COR-L47 (cell line): ENCODE measurements at regions not wholly inside any gene's neighbourhood (a gene's known extent, or its start where the extent isn't known, plus 50 kb on each side); places are given as distances from the start of the nearest gene placed in this dataset.

Experiments
- DNase-seq: peaks from one replicate; lab custom pipeline; 2025; lab: John Stamatoyannopoulos, UW

- no peak for DNase-seq
Observed at GRCh38 chr1:36717431-36717830, 234.7 kb upstream of the CSF3R start.

- DNase-seq, result no peak
Observed at GRCh38 chr1:36715797-36716196, 233.1 kb upstream of the CSF3R start.

DNA sequence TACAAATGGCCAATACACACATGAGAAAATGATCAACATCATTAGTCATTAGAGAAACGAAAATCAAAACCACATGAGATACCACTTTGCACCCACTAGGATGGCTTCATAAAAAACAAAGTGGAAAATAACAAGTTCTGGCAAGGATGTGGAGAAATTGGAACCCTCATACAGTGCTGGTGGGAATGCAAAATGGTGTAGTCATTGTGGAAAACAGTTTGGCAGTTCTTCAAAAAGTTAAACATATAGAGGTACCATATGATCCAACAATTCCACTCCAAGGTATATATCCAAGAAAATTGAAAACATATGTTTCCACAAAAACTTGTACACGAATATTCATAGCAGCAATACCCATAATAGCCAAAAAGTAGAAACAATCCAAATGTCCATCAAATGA lies 231.6 kb upstream of the CSF3R start:
- DNase-seq, result no peak

GRCh38 chr1:36711480-36711879 lies 228.8 kb upstream of the CSF3R start:
- no peak for DNase-seq

- DNase-seq, result no peak
Observed at GRCh38 chr1:36710951-36711350, 228.2 kb upstream of the CSF3R start.

DNA sequence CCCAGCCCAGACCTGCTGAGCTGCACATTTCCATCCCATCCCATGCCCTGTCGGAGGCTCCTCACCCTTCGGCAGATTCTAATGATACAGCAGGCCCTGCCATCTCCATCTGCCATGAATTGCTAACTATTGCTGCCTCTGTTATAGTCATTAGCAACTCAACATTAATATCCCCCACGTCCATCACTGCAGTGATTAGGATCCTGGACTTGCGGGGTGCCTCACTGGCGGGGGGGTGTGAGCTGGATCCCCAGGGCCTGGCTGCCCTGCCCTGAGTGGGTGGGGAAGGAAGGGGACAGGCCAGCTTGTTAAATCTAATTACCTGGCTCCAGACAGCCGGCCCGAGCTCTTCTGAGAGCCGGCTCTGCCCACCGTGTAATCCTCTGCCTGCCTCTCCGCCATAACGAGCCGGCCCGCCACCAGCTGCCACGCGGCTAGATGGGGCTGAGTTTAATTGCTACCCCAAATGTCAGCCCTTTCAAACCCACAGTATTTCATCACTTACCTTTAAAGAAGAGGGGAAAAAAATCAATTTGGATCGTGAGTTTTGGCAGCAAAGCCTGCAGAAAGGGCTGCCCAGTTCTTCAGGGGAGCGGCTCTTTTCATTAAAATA lies 227.3 kb upstream of the CSF3R start:
- DNase-seq, result no peak

DNA sequence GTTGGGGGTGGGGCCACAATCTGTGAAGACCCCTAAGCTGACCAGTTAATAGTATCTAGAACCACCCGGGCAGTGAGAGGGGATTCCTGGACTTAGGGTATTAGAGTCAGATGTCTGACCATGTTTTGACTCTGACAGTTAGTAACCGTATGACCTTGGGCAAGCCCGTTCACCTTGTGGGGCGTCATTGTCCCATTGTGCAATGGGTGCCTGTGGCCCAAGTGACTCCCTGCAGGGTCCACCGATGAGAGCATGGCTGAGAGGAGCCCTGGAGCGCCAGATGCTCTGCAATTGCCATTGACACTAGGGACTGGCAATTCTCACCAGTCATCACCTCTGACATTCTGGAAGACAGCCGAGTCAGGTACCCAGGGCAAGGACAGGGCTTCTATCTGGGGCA lies 225.9 kb upstream of the CSF3R start:
- DNase-seq, result no peak

- DNase-seq, result no peak
Observed at GRCh38 chr1:36707221-36707620, 224.5 kb upstream of the CSF3R start.

DNA sequence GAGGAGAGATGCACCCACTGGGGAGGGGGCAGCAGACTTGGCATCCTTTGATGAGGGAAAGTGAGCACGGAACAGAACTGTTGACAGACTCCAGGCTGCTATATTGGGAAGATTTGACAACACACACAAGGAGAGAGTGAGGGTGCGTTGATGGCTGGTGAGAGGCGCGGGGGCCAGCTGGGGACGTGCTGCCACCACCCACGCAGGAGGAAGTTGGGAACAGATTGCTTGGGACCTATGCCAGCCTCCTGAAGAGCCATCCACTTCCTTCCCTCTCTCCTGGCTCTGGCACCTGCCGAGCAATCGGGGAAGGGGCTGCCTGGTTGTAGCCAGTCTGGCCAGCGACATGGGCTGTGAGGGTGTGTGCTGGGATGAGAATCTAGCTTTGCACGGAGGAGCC lies 223.7 kb upstream of the CSF3R start:
- DNase-seq, result no peak

DNA sequence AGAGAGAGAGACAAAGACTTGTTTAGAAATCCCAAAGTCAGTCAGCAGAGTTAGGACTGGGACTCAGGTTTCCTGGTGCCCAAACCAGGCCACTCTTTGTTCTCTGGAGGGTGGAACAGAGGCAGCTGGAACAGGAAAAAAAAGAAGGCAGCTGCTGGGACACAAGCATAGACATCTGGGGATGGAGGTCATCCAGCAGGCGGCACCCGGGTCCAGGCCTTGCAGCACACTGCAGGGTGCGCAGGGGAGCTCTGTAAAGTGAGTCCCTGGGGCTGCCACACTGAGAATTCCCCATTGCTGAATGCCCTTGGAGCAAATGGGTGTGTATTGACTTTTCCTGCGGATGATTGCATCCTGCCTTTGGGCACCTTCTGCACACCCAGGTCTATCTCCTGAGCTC lies 222.9 kb upstream of the CSF3R start:
- no peak for DNase-seq

- peak; percentile 84 for DNase-seq
Observed at GRCh38 chr1:36703526-36704208, 221.0 kb upstream of the CSF3R start.

GRCh38 chr1:36702963-36703362 lies 220.2 kb upstream of the CSF3R start:
- DNase-seq, result no peak

DNA sequence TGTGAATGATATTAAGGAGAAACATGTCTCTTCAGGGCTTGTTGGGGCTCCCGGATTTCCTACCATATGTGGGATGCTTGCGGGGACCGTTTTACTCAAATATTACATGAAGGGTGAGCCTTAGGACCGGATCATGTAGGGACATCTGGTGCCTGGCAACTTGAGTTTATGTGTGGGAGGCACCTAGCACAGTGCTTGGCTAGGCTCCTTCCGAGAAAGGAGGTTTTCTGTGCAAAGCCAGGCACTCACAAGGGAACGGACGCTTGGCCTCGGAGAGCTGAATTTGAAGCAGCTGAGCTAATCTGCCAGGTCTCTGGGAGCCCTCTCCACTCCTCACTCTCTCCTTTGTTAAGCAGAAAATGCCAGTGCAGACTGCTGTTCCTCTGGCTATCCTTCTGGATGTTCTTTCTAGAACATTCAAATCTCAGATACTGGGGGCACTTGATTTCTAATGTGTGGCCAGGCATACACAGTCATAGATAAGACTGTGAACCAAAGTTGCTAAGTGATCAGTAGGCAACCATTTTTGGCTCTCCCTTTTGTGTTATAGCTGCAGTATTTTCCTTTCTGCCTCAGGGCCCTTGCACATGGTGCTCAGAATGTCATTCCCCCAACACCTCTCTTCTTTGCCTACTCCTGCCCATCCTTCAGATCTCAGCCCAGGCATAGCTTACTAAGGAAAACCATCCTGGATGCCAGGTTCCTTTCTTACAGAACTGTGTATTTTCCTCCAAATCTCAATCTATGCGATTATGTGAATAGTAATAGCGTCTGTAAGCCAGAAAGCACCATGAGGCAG lies 216.6 kb upstream of the CSF3R start:
- no peak for DNase-seq

DNA sequence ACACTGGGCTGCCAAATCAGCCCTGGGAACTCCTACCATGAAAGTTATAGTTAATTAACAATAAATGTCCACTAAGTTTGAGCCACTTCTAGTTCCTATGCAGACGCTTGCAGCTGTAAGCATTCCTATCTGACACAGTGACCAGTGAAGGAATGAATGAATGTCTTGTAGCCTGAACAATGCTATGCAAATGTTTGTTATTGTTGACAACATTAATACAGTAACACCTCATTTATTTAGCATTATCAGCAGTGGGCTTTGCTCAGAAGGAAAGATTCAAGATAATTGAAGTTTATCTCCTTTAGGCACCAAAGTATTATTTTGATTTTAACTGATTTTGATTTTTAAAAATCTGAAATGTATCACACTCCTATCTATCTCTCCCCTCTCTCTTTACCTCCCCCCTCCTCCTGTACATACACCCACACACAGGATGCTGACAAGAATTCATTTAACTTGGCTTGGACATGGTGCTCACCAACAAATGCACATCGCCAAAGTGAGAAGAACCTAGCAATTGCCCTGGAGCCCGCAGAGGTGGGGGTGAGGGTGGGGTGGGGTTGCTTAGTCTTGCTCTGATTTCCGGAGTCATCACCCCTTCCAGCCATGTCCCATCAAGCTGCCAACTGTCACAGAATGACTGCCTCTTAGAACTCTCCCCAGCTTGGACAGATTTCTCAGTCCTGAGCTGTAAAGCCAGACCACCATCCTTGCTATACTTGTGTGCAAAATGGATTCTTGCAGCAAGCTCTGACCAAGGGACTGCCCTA lies 215.3 kb upstream of the CSF3R start:
- DNase-seq, result no peak

DNA sequence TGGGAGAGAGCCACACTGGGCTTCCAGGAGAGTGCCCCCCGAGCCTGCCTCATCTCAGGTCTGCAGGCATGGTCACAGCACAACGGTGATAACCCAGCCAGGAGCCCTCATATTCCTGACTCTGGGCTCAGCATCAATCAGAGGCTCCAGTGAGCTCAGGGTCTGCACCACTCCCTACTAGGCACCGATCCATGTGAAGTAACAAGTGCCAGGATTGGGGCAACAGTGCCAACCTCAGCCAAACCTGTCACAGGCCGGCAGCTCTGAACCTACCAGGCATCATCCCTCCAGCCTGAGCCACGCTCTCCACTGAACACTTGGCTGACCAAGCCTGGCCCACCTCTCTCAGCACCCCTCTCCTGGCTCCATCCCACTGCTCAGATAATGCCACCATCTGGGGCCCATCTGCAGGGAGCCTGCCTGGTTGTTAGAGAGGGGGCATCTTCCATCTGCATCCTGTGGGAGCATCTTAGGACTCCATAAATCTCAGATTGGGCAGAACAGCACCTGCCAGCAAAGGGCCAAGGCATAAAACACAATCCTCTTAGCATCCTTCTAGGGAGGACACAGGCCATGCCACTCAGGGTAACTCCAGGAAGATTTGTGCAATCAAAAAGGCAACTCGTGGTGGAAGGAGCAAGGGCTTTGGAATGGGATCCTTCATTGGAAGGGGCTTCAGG lies 213.7 kb upstream of the CSF3R start:
- no peak for DNase-seq

- no peak for DNase-seq
Observed at GRCh38 chr1:36693603-36694002, 210.9 kb upstream of the CSF3R start.

DNA sequence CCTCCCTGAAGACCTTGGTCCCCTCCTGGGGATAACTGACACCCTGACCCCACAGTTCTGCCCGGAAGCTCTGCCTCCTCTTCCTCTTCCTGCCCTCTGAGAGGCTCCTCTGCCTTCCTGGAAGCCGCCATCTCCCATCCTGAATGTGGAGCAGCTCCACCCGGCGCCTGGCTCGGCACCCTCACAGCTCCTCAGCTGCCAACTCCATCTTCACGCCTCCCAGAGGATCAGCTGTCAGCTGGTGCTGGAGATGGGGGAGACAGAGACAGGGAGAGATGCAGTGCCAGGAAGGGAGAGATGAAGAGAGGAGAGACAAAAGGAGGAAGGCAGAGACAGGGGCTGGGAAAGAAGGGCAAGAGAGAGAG lies 210.4 kb upstream of the CSF3R start:
- no peak for DNase-seq

DNA sequence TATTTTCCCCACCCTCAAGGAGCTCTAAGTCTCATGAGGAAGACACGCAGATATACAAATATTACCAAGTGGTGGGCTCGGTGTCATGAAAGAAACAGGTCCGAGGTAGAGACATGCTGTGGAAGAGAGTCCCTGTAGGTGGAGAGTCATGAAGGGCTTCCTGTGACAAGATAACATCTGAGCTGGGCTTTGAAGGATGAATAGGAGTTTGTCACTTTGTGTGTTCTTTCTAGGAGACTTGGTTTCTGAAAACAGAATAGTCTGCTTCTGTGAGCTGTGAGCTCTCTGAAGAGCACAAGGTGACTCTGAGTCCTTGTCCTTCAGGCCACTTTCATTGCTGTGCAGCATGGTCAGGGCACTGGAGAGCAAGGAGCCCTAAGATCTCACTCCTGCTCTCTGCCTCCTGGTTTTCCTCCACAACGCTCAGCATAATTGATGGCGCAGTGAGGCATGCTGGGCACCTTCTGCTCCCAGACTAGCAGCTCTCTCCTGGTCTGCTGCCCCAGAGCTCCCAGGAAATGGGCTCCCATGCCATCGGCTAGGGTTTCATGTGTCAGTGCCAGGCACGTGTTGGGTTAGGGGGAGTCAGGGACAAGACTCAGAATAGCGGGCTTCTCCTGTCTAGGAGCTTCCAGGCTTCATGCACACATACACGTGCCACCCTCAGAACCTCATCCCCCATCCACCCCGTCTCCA lies 209.9 kb upstream of the CSF3R start:
- DNase-seq, result no peak

DNA sequence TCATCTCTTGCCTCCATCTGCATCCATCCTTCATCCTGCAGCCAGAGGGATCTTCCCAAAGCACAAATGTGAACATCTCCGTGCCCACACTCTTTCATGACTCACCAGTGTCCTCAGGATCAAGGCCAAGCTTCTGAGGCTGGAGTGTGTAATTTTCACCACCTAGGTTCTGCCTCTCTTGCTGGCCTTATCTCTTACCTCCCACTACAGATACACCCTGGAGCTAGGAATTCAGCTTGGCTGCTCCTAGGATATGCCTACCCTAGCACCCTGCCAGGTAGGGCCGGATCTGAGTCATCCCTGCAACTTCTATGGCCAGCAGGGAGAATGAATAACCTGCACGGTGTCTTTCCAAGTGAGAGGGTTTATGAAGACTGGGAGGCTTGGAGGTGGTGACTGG lies 208.7 kb upstream of the CSF3R start:
- no peak for DNase-seq

- DNase-seq, result no peak
Observed at GRCh38 chr1:36689992-36690391, 207.3 kb upstream of the CSF3R start.

DNA sequence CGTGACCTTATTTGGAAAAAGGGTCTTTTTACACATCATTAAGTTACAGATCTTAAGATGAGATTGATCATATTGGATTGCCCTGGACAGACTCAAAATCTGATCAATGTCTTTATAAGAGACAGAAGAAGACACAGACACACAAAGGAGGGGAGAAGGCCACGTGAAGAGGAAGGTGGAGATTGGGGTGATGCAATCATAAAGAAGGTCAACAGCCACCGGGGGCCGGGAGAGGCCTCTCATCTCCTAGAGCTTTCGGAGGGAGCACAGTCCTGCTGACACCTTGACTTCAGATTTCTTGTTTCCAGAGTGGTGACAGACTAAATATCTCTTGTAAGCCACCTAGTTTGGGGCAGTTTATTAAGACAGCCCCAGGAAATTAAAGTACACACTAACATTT lies 204.6 kb upstream of the CSF3R start:
- no peak for DNase-seq
